Epithelial cell of esophagus (primary cell): ENCODE measurements at regions not wholly inside any gene's neighbourhood (a gene's known extent, or its start where the extent isn't known, plus 50 kb on each side); places are given as distances from the start of the nearest gene placed in this dataset.
A peak's percentile ranks its signal among the peaks of the same experiment; 100 is the strongest.

Experiments
- DNase-seq: peaks from one replicate; pipeline ENCODE4 v3.0.0; 2010; ENCODE audit warnings: low read depth
- H3K4me3 ChIP-seq: 2 replicates; pipeline ENCODE4 v1.5.1; 2011; ENCODE audit warnings: mild to moderate bottlenecking, low read length, control low read depth
- TF ChIP-seq, protein P1 (sequence below): IDR thresholded peaks from 2 replicates; pipeline ENCODE4 v1.5.1; 2011; ENCODE audit warnings: low read depth, mild to moderate bottlenecking, low read length, control low read depth, inconsistent platforms; ENCODE audit not compliant: insufficient read depth; ENCODE audit errors: missing control alignments

DNA sequence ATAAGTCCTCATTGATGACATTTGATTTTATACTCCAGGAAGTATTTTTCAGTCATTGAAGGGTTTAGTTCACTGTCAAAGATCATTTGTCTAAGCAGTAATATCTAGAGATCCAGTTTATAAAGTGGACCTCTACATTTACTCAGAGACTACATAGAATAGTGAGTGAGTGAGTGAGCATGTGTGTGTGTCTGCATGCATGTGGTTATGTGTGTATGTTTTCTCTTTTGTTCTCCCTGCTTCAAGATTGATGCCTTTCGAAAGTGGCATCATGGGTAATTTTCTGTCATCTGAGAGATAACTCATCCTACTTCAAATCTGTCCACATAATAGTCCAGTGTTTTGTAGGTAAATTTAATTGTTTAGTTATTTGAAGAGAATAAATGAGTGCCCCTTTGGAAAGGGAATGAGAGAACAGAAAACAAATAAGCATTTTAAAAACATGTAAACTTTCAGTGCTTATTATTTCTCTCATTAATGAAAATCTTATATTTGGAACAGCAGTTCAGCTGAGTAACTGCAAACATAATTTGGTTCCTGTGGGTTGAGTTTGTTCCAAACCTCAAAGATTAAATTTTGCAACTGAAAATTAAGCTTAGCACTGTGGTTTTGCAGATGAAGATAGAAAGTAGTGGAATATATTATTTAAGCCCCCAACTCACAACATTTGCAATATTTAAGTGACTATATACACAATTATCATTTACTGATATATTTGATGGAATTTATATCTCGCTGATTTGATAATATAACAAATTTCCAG is 1295.1 kb upstream of the C9orf72 start:
- no peak overlapping the region for H3K4me3 ChIP-seq
- DNase-seq: no peak
- TF ChIP-seq, protein P1, sequence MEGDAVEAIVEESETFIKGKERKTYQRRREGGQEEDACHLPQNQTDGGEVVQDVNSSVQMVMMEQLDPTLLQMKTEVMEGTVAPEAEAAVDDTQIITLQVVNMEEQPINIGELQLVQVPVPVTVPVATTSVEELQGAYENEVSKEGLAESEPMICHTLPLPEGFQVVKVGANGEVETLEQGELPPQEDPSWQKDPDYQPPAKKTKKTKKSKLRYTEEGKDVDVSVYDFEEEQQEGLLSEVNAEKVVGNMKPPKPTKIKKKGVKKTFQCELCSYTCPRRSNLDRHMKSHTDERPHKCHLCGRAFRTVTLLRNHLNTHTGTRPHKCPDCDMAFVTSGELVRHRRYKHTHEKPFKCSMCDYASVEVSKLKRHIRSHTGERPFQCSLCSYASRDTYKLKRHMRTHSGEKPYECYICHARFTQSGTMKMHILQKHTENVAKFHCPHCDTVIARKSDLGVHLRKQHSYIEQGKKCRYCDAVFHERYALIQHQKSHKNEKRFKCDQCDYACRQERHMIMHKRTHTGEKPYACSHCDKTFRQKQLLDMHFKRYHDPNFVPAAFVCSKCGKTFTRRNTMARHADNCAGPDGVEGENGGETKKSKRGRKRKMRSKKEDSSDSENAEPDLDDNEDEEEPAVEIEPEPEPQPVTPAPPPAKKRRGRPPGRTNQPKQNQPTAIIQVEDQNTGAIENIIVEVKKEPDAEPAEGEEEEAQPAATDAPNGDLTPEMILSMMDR: no peak

DNA sequence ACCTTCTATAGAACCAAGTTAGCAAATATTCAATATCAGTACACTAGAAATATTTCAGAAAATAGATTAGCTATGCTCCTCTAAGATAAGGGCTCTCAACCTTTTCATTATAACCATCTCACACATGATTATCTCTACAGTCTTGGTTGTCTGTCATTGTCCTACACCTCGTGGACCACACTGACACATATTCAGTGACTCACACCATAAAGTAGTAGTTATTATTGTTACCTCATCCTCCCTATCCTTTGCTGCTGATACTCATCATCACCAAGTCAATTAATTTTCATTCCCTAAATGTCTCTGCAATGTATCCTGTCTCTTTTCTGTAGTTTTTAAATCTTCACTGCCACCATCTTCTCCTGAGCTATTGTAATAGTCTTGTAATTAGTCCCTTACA is 1309.2 kb upstream of the C9orf72 start:
- peak; percentile 15 for DNase-seq
- TF ChIP-seq, protein P1: no peak
- no peak overlapping the region for H3K4me3 ChIP-seq

DNA sequence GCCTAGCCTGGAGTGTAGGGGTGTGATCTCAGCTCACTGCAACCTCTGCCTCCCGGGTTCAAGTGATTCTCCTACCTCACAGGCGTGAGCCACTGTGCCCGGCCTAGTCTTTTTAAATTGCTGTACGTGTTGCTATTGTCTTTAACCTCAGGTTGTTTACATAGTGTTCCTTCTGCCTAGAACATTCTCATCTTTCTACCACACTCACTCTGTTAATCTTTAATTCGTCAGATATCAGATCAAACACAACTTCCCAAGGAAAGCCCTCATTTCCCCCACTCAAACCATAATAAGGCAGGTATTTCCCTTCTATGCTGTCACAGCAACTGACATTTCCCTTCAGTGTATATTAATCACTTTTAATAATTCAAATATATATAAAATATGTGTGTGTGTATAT is 1310.0 kb upstream of the C9orf72 start:
- DNase-seq: no peak
- TF ChIP-seq, protein P1: no peak
- no peak overlapping the region for H3K4me3 ChIP-seq

DNA sequence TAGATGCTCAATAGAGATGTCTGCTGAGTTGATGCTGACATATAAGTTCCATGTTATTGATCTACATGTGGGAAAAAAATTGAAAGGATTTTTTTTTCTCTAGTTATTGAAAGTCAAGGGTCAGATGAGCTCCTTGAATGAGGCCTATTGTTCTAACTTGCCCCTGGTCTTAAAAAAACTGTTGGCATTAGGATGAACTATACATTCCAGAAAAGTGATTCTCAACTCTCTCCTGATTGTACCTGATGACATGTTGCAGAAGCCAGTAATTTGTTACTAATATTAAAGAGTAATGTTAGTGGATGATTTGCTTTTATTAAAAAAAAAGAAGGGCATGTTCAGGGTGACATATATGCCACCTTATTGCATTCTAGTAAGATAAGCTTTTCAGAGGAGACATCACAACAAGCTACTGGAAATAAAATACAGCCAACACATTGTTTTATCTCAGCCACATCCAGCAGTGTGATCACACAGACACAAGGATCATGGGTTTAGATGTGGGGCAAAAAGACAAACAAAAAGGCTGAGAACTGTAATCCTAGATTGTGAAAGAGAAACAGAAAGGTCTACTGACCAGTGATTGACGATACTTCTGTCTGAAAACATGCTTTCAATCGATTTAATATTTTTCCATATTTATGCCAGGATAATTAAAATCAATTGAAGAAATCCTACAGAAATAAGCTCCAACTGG is 1314.1 kb upstream of the C9orf72 start:
- peak; percentile 84 for DNase-seq
- TF ChIP-seq, protein P1: no peak
- H3K4me3 ChIP-seq: no peak overlapping the region

DNA sequence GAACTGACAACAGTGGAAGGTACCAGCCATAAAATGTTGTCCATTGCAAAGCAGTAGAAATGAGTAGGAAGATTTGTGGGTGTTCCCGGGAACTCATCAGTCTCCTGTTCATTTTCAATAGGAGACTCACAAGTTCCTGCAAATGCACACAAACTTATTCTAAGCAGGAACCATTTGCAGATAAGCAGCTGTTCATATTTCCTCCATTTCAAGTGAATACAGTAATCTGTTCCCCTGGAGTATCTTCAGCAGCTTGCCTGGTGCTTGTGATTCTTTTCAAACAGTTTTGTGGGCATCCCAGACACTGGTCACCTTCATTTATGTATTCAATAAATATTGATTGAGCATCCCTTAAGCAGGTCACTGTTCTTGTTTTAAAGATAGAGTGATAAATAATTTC is 1315.5 kb upstream of the C9orf72 start:
- DNase-seq: no peak
- TF ChIP-seq, protein P1: no peak
- no peak overlapping the region for H3K4me3 ChIP-seq

DNA sequence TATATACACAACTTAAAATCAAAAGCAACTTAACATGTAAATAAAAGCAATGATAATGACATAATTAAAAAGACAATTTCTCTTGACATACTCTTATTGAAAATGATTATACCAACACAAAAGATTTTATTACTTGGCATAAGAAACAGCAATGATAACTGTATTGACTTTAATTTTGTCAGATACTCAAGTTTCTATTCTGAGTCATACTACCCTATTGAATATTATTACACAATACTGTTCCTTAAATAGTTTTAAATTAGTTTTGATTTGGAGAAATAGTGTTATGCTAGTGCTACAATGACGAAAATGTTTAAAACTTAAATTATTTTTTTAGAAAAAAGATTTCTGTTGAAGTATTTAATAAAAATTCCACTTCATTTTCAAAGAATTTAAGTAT is 1319.3 kb upstream of the C9orf72 start:
- TF ChIP-seq, protein P1: no peak
- DNase-seq: peak; percentile 25
- H3K4me3 ChIP-seq: no peak overlapping the region
